NCI-H1048 (cell line): ENCODE measurements at regions not wholly inside any gene's neighbourhood (a gene's known extent, or its start where the extent isn't known, plus 50 kb on each side); places are given as distances from the start of the nearest gene placed in this dataset.
"Not testable (repeated sequence)": the region's sequence is repeated elsewhere in the genome, so short reads cannot be mapped to it uniquely, and the experiment has no call there.

Experiments used
- DNase-seq: peaks from one replicate; lab custom pipeline; 2025; lab: John Stamatoyannopoulos, UW

GRCh38 chr2:21966139-21966538 is 842.4 kb downstream of the TDRD15 start:
- no peak for DNase-seq

- DNase-seq, result no peak
These were observed 847.2 kb downstream of the TDRD15 start for GRCh38 chr2:21970971-21971370.

- no peak for DNase-seq
These were observed 848.8 kb downstream of the TDRD15 start for GRCh38 chr2:21972586-21972985.

- DNase-seq, result no peak
These were observed 857.4 kb downstream of the TDRD15 start for GRCh38 chr2:21981127-21981526.

- DNase-seq, result no peak
These were observed 869.2 kb downstream of the TDRD15 start for GRCh38 chr2:21993002-21993401.

- DNase-seq, result no peak
These were observed 872.6 kb downstream of the TDRD15 start for GRCh38 chr2:21996339-21996738.

- DNase-seq, result no peak
These were observed 875.8 kb downstream of the TDRD15 start for GRCh38 chr2:21999522-21999921.

- DNase-seq, result no peak
These were observed 878.3 kb downstream of the TDRD15 start for GRCh38 chr2:22002066-22002465.

GRCh38 chr2:22003270-22003669 is 879.5 kb downstream of the TDRD15 start:
- no peak for DNase-seq

GRCh38 chr2:22011048-22011447 is 887.3 kb downstream of the TDRD15 start:
- no peak for DNase-seq

GRCh38 chr2:22020091-22020742 is 896.4 kb downstream of the TDRD15 start:
- DNase-seq, result no peak

- no peak for DNase-seq
These were observed 903.7 kb downstream of the TDRD15 start for GRCh38 chr2:22027345-22028005.

GRCh38 chr2:22035361-22035830 is 911.6 kb downstream of the TDRD15 start:
- DNase-seq, result no peak

GRCh38 chr2:22037274-22037673 is 913.5 kb downstream of the TDRD15 start:
- DNase-seq, result peak; percentile 59

- DNase-seq, result no peak
These were observed 920.0 kb downstream of the TDRD15 start for GRCh38 chr2:22043784-22044183.

- no peak for DNase-seq
These were observed 932.2 kb downstream of the TDRD15 start for GRCh38 chr2:22055784-22056620.

- no peak for DNase-seq
These were observed 932.9 kb downstream of the TDRD15 start for GRCh38 chr2:22056621-22057132.

GRCh38 chr2:22062679-22063078 is 938.9 kb downstream of the TDRD15 start:
- no peak for DNase-seq

GRCh38 chr2:22076454-22076853 is 952.7 kb downstream of the TDRD15 start:
- no peak for DNase-seq

GRCh38 chr2:22078701-22079100 is 954.9 kb downstream of the TDRD15 start:
- DNase-seq, result no peak

- DNase-seq, result no peak
These were observed 955.8 kb downstream of the TDRD15 start for GRCh38 chr2:22079583-22079982.

GRCh38 chr2:22086726-22087125 is 963.0 kb downstream of the TDRD15 start:
- DNase-seq, result no peak

GRCh38 chr2:22103617-22104016 is 979.8 kb downstream of the TDRD15 start:
- not testable (repeated sequence) for DNase-seq
